ENCODE measurements at regions not wholly inside any gene's neighbourhood (a gene's known extent, or its start where the extent isn't known, plus 50 kb on each side); places are given as distances from the start of the nearest gene placed in this dataset.
"Not testable (repeated sequence)": the region's sequence is repeated elsewhere in the genome, so short reads cannot be mapped to it uniquely, and the experiment has no call there.

- no peaks in the 10 kb centered on the region for H3K9me3 Mint-ChIP-seq
- no peak for ATAC-seq
- H3K4me3 Mint-ChIP-seq: no peak overlapping the region
- H3K27me3 Mint-ChIP-seq: peaks cover 15% of the 10 kb centered on the region
- H3K36me3 Mint-ChIP-seq: no peaks in the 10 kb centered on the region
- no peaks in the 10 kb centered on the region for H3K4me1 Mint-ChIP-seq
- H3K27ac Mint-ChIP-seq: no peak overlapping the region
Measured at GRCh38 chr4:114393295-114394038, 205.1 kb upstream of the UGT8 start.

GRCh38 chr4:114396808-114397207 lies 201.8 kb upstream of the UGT8 start:
- Mint-ChIP-seq H3K4me1 (no peaks in the 10 kb centered on the region), H3K27me3 (no peaks in the 10 kb centered on the region), H3K36me3 (no peaks in the 10 kb centered on the region), H3K27ac (no peak overlapping the region), H3K4me3 (no peak overlapping the region), H3K9me3 (no peaks in the 10 kb centered on the region)
- ATAC-seq: no peak

- no peaks in the 10 kb centered on the region for H3K9me3 Mint-ChIP-seq
- H3K36me3 Mint-ChIP-seq: no peaks in the 10 kb centered on the region
- H3K4me1 Mint-ChIP-seq: no peaks in the 10 kb centered on the region
- H3K27ac Mint-ChIP-seq: no peak overlapping the region
- no peaks in the 10 kb centered on the region for H3K27me3 Mint-ChIP-seq
- ATAC-seq: no peak
- H3K4me3 Mint-ChIP-seq: no peak overlapping the region
Measured at GRCh38 chr4:114398410-114398809, 200.2 kb upstream of the UGT8 start.

- no peaks in the 10 kb centered on the region for H3K27me3 Mint-ChIP-seq
- no peaks in the 10 kb centered on the region for H3K9me3 Mint-ChIP-seq
- no peaks in the 10 kb centered on the region for H3K36me3 Mint-ChIP-seq
- H3K4me3 Mint-ChIP-seq: no peak overlapping the region
- no peaks in the 10 kb centered on the region for H3K4me1 Mint-ChIP-seq
- no peak for ATAC-seq
- H3K27ac Mint-ChIP-seq: no peak overlapping the region
Measured at GRCh38 chr4:114399105-114399504, 199.5 kb upstream of the UGT8 start.

GRCh38 chr4:114400531-114400930 lies 198.1 kb upstream of the UGT8 start:
- H3K4me1 Mint-ChIP-seq: no peaks in the 10 kb centered on the region
- H3K4me3 Mint-ChIP-seq: no peak overlapping the region
- H3K9me3 Mint-ChIP-seq: no peaks in the 10 kb centered on the region
- no peaks in the 10 kb centered on the region for H3K27me3 Mint-ChIP-seq
- no peaks in the 10 kb centered on the region for H3K36me3 Mint-ChIP-seq
- ATAC-seq: no peak
- H3K27ac Mint-ChIP-seq: no peak overlapping the region

- Mint-ChIP-seq H3K4me1 (no peaks in the 10 kb centered on the region), H3K36me3 (no peaks in the 10 kb centered on the region), H3K27me3 (no peaks in the 10 kb centered on the region), H3K9me3 (no peaks in the 10 kb centered on the region), H3K27ac (no peak overlapping the region), H3K4me3 (no peak overlapping the region)
- no peak for ATAC-seq
Measured at GRCh38 chr4:114401483-114401882, 197.1 kb upstream of the UGT8 start.

- Mint-ChIP-seq H3K27me3 (peaks cover 23% of the 10 kb centered on the region), H3K4me1 (no peaks in the 10 kb centered on the region), H3K9me3 (peaks cover 5% of the 10 kb centered on the region), H3K27ac (no peak overlapping the region), H3K36me3 (peaks cover 6% of the 10 kb centered on the region), H3K4me3 (no peak overlapping the region)
- no peak for ATAC-seq
Measured at GRCh38 chr4:114417214-114417613, 181.4 kb upstream of the UGT8 start.

GRCh38 chr4:114420069-114420468 lies 178.5 kb upstream of the UGT8 start:
- Mint-ChIP-seq H3K36me3 (no peaks in the 10 kb centered on the region), H3K27ac (no peak overlapping the region), H3K27me3 (peaks cover 28% of the 10 kb centered on the region), H3K4me3 (no peak overlapping the region), H3K4me1 (peaks cover 6% of the 10 kb centered on the region), H3K9me3 (no peaks in the 10 kb centered on the region)
- ATAC-seq: no peak

GRCh38 chr4:114423582-114423981 lies 175.0 kb upstream of the UGT8 start:
- no peak overlapping the region for H3K4me3 Mint-ChIP-seq
- H3K27me3 Mint-ChIP-seq: peaks cover 25% of the 10 kb centered on the region
- peak; percentile 70 for ATAC-seq
- peaks cover 6% of the 10 kb centered on the region for H3K4me1 Mint-ChIP-seq
- H3K36me3 Mint-ChIP-seq: no peaks in the 10 kb centered on the region
- peaks cover 8% of the 10 kb centered on the region for H3K9me3 Mint-ChIP-seq
- H3K27ac Mint-ChIP-seq: no peak overlapping the region

- Mint-ChIP-seq H3K27me3 (peaks cover 28% of the 10 kb centered on the region), H3K4me1 (no peaks in the 10 kb centered on the region), H3K36me3 (no peaks in the 10 kb centered on the region), H3K27ac (no peak overlapping the region), H3K9me3 (no peaks in the 10 kb centered on the region), H3K4me3 (no peak overlapping the region)
- no peak for ATAC-seq
Measured at GRCh38 chr4:114435116-114435515, 163.5 kb upstream of the UGT8 start.

GRCh38 chr4:114442856-114443255 lies 155.8 kb upstream of the UGT8 start:
- ATAC-seq: no peak
- no peaks in the 10 kb centered on the region for H3K36me3 Mint-ChIP-seq
- H3K4me1 Mint-ChIP-seq: no peaks in the 10 kb centered on the region
- no peaks in the 10 kb centered on the region for H3K9me3 Mint-ChIP-seq
- H3K27ac Mint-ChIP-seq: no peak overlapping the region
- H3K27me3 Mint-ChIP-seq: peaks cover 36% of the 10 kb centered on the region
- H3K4me3 Mint-ChIP-seq: no peak overlapping the region

GRCh38 chr4:114444211-114444610 lies 154.4 kb upstream of the UGT8 start:
- H3K36me3 Mint-ChIP-seq: no peaks in the 10 kb centered on the region
- H3K27me3 Mint-ChIP-seq: peaks cover 28% of the 10 kb centered on the region
- ATAC-seq: no peak
- no peak overlapping the region for H3K27ac Mint-ChIP-seq
- no peaks in the 10 kb centered on the region for H3K4me1 Mint-ChIP-seq
- H3K9me3 Mint-ChIP-seq: no peaks in the 10 kb centered on the region
- H3K4me3 Mint-ChIP-seq: no peak overlapping the region

- not testable (repeated sequence) for H3K27ac Mint-ChIP-seq, H3K36me3 Mint-ChIP-seq, H3K27me3 Mint-ChIP-seq, ATAC-seq, H3K4me1 Mint-ChIP-seq, H3K4me3 Mint-ChIP-seq, H3K9me3 Mint-ChIP-seq
Measured at GRCh38 chr4:114447963-114448516, 150.6 kb upstream of the UGT8 start.

GRCh38 chr4:114458728-114459127 lies 139.9 kb upstream of the UGT8 start:
- H3K36me3 Mint-ChIP-seq: no peaks in the 10 kb centered on the region
- no peaks in the 10 kb centered on the region for H3K4me1 Mint-ChIP-seq
- no peaks in the 10 kb centered on the region for H3K9me3 Mint-ChIP-seq
- no peak overlapping the region for H3K4me3 Mint-ChIP-seq
- H3K27me3 Mint-ChIP-seq: peaks cover 2% of the 10 kb centered on the region
- no peak overlapping the region for H3K27ac Mint-ChIP-seq
- ATAC-seq: no peak

GRCh38 chr4:114464726-114465272 lies 133.8 kb upstream of the UGT8 start:
- H3K4me1 Mint-ChIP-seq: no peaks in the 10 kb centered on the region
- peaks cover 37% of the 10 kb centered on the region for H3K27me3 Mint-ChIP-seq
- no peak overlapping the region for H3K27ac Mint-ChIP-seq
- H3K36me3 Mint-ChIP-seq: no peaks in the 10 kb centered on the region
- ATAC-seq: no peak
- H3K4me3 Mint-ChIP-seq: no peak overlapping the region
- H3K9me3 Mint-ChIP-seq: no peaks in the 10 kb centered on the region

GRCh38 chr4:114465766-114466165 lies 132.8 kb upstream of the UGT8 start:
- H3K27ac Mint-ChIP-seq: no peak overlapping the region
- H3K4me1 Mint-ChIP-seq: no peaks in the 10 kb centered on the region
- H3K9me3 Mint-ChIP-seq: no peaks in the 10 kb centered on the region
- H3K27me3 Mint-ChIP-seq: peaks cover 37% of the 10 kb centered on the region
- no peak for ATAC-seq
- H3K4me3 Mint-ChIP-seq: no peak overlapping the region
- no peaks in the 10 kb centered on the region for H3K36me3 Mint-ChIP-seq

Data from stimulated activated memory B cell treated with anti-CD40 and anti-IgM and Interleukin-4, amounts not matched to agents 10 μg/mL and 1 μg/mL and 100 μg/mL, for 72 hours (primary cell).